Uterus (tissue), 2 donors: ENCODE measurements at regions not wholly inside any gene's neighbourhood (a gene's known extent, or its start where the extent isn't known, plus 50 kb on each side); places are given as distances from the start of the nearest gene placed in this dataset.

Experiments used
- POLR2A ChIP-seq, 2 donors: fragments of 450-650 bp; IDR thresholded peaks; one replicate each; pipeline ENCODE4 v1.6.1; 2016; ENCODE audit warnings: antibody characterized with exemption in 2 of 2, mild to moderate bottlenecking in 1 of 2, moderate library complexity in 1 of 2
- TF ChIP-seq, protein P1 (sequence below), 4 experiments: fragments of 200-600 bp in 2 of 4; fragments of 450-650 bp in 2 of 4; sonication (generic) in 2 of 4; IDR thresholded peaks; one replicate each; pipeline ENCODE4 v1.5.1; 2016 to 2019; ENCODE audit warnings: antibody characterized with exemption in 4 of 4, mild to moderate bottlenecking in 2 of 4, moderate library complexity in 1 of 4

DNA sequence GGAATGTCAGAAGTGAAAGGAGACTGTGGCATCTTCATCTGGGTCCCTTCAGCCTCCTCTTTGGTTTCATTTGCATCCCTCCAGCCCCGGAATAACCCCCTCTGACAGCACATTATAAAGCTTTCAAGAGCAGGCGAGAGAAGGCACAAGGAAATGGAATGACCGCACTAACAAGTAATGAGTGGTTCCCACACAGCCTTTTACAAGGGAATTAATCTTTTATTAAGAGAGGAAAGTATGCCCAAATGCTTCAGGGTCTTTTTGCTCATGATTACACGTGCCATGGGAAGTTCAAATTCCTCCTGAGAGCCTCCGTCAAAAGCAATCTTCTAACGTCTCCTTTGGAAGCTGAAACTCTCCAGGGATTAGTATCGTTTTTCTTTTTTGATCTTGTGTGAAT, 347.0 kb downstream of the BTBD3 start:
- TF ChIP-seq, protein P1, sequence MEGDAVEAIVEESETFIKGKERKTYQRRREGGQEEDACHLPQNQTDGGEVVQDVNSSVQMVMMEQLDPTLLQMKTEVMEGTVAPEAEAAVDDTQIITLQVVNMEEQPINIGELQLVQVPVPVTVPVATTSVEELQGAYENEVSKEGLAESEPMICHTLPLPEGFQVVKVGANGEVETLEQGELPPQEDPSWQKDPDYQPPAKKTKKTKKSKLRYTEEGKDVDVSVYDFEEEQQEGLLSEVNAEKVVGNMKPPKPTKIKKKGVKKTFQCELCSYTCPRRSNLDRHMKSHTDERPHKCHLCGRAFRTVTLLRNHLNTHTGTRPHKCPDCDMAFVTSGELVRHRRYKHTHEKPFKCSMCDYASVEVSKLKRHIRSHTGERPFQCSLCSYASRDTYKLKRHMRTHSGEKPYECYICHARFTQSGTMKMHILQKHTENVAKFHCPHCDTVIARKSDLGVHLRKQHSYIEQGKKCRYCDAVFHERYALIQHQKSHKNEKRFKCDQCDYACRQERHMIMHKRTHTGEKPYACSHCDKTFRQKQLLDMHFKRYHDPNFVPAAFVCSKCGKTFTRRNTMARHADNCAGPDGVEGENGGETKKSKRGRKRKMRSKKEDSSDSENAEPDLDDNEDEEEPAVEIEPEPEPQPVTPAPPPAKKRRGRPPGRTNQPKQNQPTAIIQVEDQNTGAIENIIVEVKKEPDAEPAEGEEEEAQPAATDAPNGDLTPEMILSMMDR (IDR thresholded peaks at IDR 0.05), result no peak
- TF ChIP-seq POLR2A (IDR thresholded peaks at IDR 0.05), result no peak
